Upper lobe of right lung (tissue), 1 donor: ENCODE measurements at regions not wholly inside any gene's neighbourhood (a gene's known extent, or its start where the extent isn't known, plus 50 kb on each side); places are given as distances from the start of the nearest gene placed in this dataset.

ENCODE experiments used
- ATAC-seq: fragments of 200-7000 bp; cut with Tn5 transposase; one replicate; pipeline ENCODE4 v1.9.1; 2020; ENCODE audit warnings: mild to moderate bottlenecking, moderate library complexity
- DNase-seq: peaks from one replicate; pipeline ENCODE4 v3.0.0-alpha.2; 2020
- H3K27ac ChIP-seq: fragments of 200-600 bp; one replicate; pipeline ENCODE4 v1.8.0; 2022
- H3K27me3 ChIP-seq: fragments of 200-600 bp; one replicate; pipeline ENCODE4 v1.8.0; 2022; ENCODE audit warnings: mild to moderate bottlenecking
- H3K36me3 ChIP-seq: fragments of 200-600 bp; one replicate; pipeline ENCODE4 v1.8.0; 2022
- H3K4me1 ChIP-seq: fragments of 200-600 bp; one replicate; pipeline ENCODE4 v1.8.0; 2022
- H3K4me3 ChIP-seq: fragments of 200-600 bp; one replicate; pipeline ENCODE4 v1.8.0; 2022; ENCODE audit warnings: mild to moderate bottlenecking
- H3K9me3 ChIP-seq: fragments of 200-600 bp; one replicate; pipeline ENCODE4 v1.8.0; 2022
- intact Hi-C: fragments of 100-400 bp; cut with DNase I; formaldehyde crosslinking; loops from one replicate; pipeline ENCODE4 v1.11.0; 2022
- TF ChIP-seq, protein P1 (sequence below): fragments of 200-600 bp; IDR thresholded peaks from one replicate; pipeline ENCODE4 v1.8.0; 2022; ENCODE audit warnings: antibody characterized with exemption
- donor health status: DM: no; HTN: yes; CAD: no; lungs with severe emphysema.

GRCh38 chr5:169367861-169368260 lies 66.9 kb upstream of the SLIT3 start:
- Histone ChIP-seq H3K27ac (no peak overlapping the region), H3K9me3 (no peaks in the 10 kb centered on the region), H3K27me3 (no peaks in the 10 kb centered on the region), H3K4me1 (no peaks in the 10 kb centered on the region), H3K36me3 (no peaks in the 10 kb centered on the region), H3K4me3 (no peak overlapping the region)
- TF ChIP-seq, protein P1, sequence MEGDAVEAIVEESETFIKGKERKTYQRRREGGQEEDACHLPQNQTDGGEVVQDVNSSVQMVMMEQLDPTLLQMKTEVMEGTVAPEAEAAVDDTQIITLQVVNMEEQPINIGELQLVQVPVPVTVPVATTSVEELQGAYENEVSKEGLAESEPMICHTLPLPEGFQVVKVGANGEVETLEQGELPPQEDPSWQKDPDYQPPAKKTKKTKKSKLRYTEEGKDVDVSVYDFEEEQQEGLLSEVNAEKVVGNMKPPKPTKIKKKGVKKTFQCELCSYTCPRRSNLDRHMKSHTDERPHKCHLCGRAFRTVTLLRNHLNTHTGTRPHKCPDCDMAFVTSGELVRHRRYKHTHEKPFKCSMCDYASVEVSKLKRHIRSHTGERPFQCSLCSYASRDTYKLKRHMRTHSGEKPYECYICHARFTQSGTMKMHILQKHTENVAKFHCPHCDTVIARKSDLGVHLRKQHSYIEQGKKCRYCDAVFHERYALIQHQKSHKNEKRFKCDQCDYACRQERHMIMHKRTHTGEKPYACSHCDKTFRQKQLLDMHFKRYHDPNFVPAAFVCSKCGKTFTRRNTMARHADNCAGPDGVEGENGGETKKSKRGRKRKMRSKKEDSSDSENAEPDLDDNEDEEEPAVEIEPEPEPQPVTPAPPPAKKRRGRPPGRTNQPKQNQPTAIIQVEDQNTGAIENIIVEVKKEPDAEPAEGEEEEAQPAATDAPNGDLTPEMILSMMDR, result no peak
- ATAC-seq (no peak), DNase-seq (no peak)
- intact Hi-C loops, result no loop called here

DNA sequence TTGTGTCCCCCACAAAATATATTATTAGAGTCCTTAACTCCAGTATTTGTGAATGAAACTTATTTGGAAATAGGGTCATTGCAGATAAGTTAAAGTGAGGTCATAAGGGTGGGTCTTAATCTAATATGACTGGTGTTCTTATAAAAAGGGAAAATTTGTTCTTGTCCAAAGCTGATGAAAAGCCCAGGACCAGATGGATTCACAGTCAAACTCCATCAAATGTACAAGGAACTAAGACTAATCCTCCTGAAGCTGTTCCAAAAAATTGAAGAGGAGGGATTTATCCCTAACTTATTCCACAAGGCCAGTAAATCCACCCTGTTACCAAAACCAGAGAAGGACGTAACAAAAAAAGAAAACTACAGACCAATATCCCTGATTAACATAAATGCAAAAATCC lies 56.4 kb upstream of the SLIT3 start:
- Histone ChIP-seq H3K4me1 (no peaks in the 10 kb centered on the region), H3K27me3 (no peaks in the 10 kb centered on the region), H3K36me3 (no peaks in the 10 kb centered on the region), H3K4me3 (no peak overlapping the region), H3K9me3 (no peaks in the 10 kb centered on the region), H3K27ac (no peak overlapping the region)
- intact Hi-C loops, result no loop called here
- ATAC-seq, result no peak
- TF ChIP-seq, protein P1, result no peak
- DNase-seq, result no peak

GRCh38 chr5:169356811-169357210 lies 55.9 kb upstream of the SLIT3 start:
- intact Hi-C loops, result no loop called here
- Histone ChIP-seq H3K4me3 (no peak overlapping the region), H3K27me3 (no peaks in the 10 kb centered on the region), H3K4me1 (no peaks in the 10 kb centered on the region), H3K36me3 (no peaks in the 10 kb centered on the region), H3K27ac (no peak overlapping the region), H3K9me3 (no peaks in the 10 kb centered on the region)
- ATAC-seq (no peak), DNase-seq (no peak)
- TF ChIP-seq, protein P1, result no peak

- H3K4me1 ChIP-seq, result no peaks in the 10 kb centered on the region
- H3K36me3 ChIP-seq, result no peaks in the 10 kb centered on the region
- DNase-seq (no peak), ATAC-seq (no peak)
- TF ChIP-seq, protein P1, result no peak
- intact Hi-C loops, result no loop called here
- no peaks in the 10 kb centered on the region for H3K27me3 ChIP-seq
- H3K27ac ChIP-seq, result no peak overlapping the region
- H3K4me3 ChIP-seq, result no peak overlapping the region
- no peaks in the 10 kb centered on the region for H3K9me3 ChIP-seq
Measured at GRCh38 chr5:169356181-169356580, 55.2 kb upstream of the SLIT3 start.

DNA sequence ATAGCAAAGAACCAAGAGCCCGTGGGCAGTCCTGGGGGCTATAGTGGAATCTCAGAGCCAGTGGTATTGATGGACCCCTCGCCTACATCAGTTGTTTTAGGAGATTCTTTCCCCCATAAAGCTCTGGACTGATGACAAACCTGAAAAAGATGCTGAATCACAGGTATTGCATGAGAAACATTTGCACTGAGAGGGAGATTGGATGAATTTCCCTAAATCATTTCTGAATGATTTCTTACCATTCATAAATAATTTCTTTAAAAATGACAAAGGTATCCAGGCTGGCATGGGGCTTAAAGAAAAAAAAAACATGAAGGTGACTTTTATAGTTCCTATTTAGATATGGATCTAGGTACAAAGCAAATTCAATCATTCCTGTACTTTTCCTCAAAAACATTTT lies 54.0 kb upstream of the SLIT3 start:
- Histone ChIP-seq H3K36me3 (no peaks in the 10 kb centered on the region), H3K27ac (no peak overlapping the region), H3K4me3 (no peak overlapping the region), H3K27me3 (no peaks in the 10 kb centered on the region), H3K9me3 (no peaks in the 10 kb centered on the region), H3K4me1 (no peaks in the 10 kb centered on the region)
- intact Hi-C loops, result no loop called here
- ATAC-seq, result no peak
- TF ChIP-seq, protein P1, result no peak
- DNase-seq, result no peak

- no peak for DNase-seq
Measured at GRCh38 chr5:169354263-169354662, 53.3 kb upstream of the SLIT3 start.

More at GRCh38 chr5:169354263-169354662, 53.3 kb upstream of the SLIT3 start:
- H3K4me1 ChIP-seq, result no peaks in the 10 kb centered on the region
- H3K4me3 ChIP-seq, result no peak overlapping the region
- no peaks in the 10 kb centered on the region for H3K27me3 ChIP-seq
- no peak overlapping the region for H3K27ac ChIP-seq
- intact Hi-C loops, result no loop called here
- ATAC-seq, result no peak
- H3K36me3 ChIP-seq, result no peaks in the 10 kb centered on the region
- TF ChIP-seq, protein P1, result no peak
- H3K9me3 ChIP-seq, result no peaks in the 10 kb centered on the region
